Panc1 (cell line): ENCODE measurements at regions not wholly inside any gene's neighbourhood (a gene's known extent, or its start where the extent isn't known, plus 50 kb on each side); places are given as distances from the start of the nearest gene placed in this dataset.

Experiments
- ATAC-seq: fragments of 200-7000 bp; cut with Tn5 transposase; 2 replicates; pipeline ENCODE4 v1.9.1; 2020; ENCODE audit warnings: mild to moderate bottlenecking, moderate library complexity
- BruUV-seq: library from RNA; stranded (reverse); fragments of 400-500 nt; replicated peaks from 2 replicates; lab custom pipeline; 2021; lab: Mats Ljungman, UMichigan
- CTCF ChIA-PET: fragments of 300-600 bp; sonication (Branson Sonifier 250); formaldehyde crosslinking; loops from one replicate; lab custom pipeline; 2022; ENCODE audit warnings: antibody characterized with exemption; lab: Charles Lee
- POLR2A ChIA-PET: fragments of 300-600 bp; sonication (Branson Sonifier 250); formaldehyde crosslinking; loops from one replicate; lab custom pipeline; 2022; ENCODE audit warnings: antibody characterized with exemption; lab: Charles Lee
- DNase-seq: peaks from one replicate; pipeline ENCODE4 v3.0.0-alpha.2; 2010; ENCODE audit warnings: low read depth, low spot score
- H3K27ac ChIP-seq: 2 replicates; pipeline ENCODE4 v1.5.1; 2011; ENCODE audit warnings: mild to moderate bottlenecking, low read length, inconsistent platforms
- H3K27me3 ChIP-seq: fragments of 200-500 bp; sonication (Bioruptor generic); 2 replicates; pipeline ENCODE4 v1.6.0; 2014; ENCODE audit warnings: low read length, inconsistent platforms; ENCODE audit not compliant: control insufficient read depth, insufficient read depth
- H3K36me3 ChIP-seq: fragments of 200-500 bp; sonication (Bioruptor generic); 2 replicates; pipeline ENCODE4 v1.5.1; 2014; ENCODE audit warnings: inconsistent platforms, mild to moderate bottlenecking, low read length, moderate library complexity; ENCODE audit not compliant: control insufficient read depth, insufficient read depth
- H3K4me1 ChIP-seq: 2 replicates; pipeline ENCODE4 v1.5.1; 2011; ENCODE audit warnings: inconsistent platforms, mild to moderate bottlenecking, low read length, moderate library complexity; ENCODE audit not compliant: control insufficient read depth, insufficient read depth
- H3K4me3 ChIP-seq, 2 experiments: 2 replicates each; pipeline ENCODE4 v1.5.1; 2011 to 2012; ENCODE audit warnings: low read depth in 2 of 2, low read length in 2 of 2, mild to moderate bottlenecking in 2 of 2, inconsistent platforms in 1 of 2, moderate library complexity in 1 of 2
- H3K9me3 ChIP-seq: fragments of 200-500 bp; sonication (Bioruptor generic); 2 replicates; pipeline ENCODE4 v1.5.1; 2014; ENCODE audit warnings: low read depth, mild to moderate bottlenecking, inconsistent platforms, low read length, moderate library complexity; ENCODE audit not compliant: control insufficient read depth, insufficient read depth
- CTCF ChIP-seq: fragments of 450-650 bp; IDR thresholded peaks from 2 replicates; pipeline ENCODE4 v1.5.1; 2017; ENCODE audit warnings: mild to moderate bottlenecking
- POLR2AphosphoS5 ChIP-seq: IDR thresholded peaks from 2 replicates; pipeline ENCODE4 v1.6.1; 2012; ENCODE audit warnings: mild to moderate bottlenecking, low read depth, low read length, moderate library complexity
- SIN3A ChIP-seq: IDR thresholded peaks from 2 replicates; pipeline ENCODE4 v1.6.1; 2012; ENCODE audit warnings: low read depth, mild to moderate bottlenecking, low read length, moderate library complexity, borderline replicate concordance; ENCODE audit not compliant: insufficient read depth
- TCF7L2 ChIP-seq: IDR thresholded peaks from 2 replicates; pipeline ENCODE4 v1.6.1; 2011; ENCODE audit warnings: mild to moderate bottlenecking, low read depth, low read length, inconsistent platforms
- in situ Hi-C: cut with HindIII; loops from 2 replicates; pipeline ENCODE4 v1.10.0; 2016; ENCODE audit warnings: low sequenced_read_pairs, low pct_unique_long_range_greater_than_20kb
- intact Hi-C: fragments of 100-400 bp; cut with micrococcal nuclease; formaldehyde crosslinking; loops from one replicate; pipeline ENCODE4 v1.10.0; 2022; ENCODE audit not compliant: unreplicated experiment
- TF ChIP-seq, protein P1 (sequence below), 2 experiments: IDR thresholded peaks; 2 replicates each; pipeline ENCODE4 v1.6.1; 2011 to 2012; ENCODE audit warnings: low read depth in 2 of 2, control low read depth in 1 of 2, low read length in 1 of 2, mild to moderate bottlenecking in 1 of 2, moderate library complexity in 1 of 2; ENCODE audit not compliant: insufficient read depth in 1 of 2

GRCh38 chr1:217322834-217323233, 308.1 kb downstream of the GPATCH2 start:
- H3K27me3 ChIP-seq = no peaks in the 10 kb centered on the region
- in situ Hi-C loops (no loop called here), intact Hi-C loops (no loop called here)
- DNase-seq = no peak
- TF ChIP-seq POLR2AphosphoS5 (no peak), SIN3A (no peak), CTCF (no peak), TCF7L2 (no peak)
- TF ChIP-seq, protein P1, sequence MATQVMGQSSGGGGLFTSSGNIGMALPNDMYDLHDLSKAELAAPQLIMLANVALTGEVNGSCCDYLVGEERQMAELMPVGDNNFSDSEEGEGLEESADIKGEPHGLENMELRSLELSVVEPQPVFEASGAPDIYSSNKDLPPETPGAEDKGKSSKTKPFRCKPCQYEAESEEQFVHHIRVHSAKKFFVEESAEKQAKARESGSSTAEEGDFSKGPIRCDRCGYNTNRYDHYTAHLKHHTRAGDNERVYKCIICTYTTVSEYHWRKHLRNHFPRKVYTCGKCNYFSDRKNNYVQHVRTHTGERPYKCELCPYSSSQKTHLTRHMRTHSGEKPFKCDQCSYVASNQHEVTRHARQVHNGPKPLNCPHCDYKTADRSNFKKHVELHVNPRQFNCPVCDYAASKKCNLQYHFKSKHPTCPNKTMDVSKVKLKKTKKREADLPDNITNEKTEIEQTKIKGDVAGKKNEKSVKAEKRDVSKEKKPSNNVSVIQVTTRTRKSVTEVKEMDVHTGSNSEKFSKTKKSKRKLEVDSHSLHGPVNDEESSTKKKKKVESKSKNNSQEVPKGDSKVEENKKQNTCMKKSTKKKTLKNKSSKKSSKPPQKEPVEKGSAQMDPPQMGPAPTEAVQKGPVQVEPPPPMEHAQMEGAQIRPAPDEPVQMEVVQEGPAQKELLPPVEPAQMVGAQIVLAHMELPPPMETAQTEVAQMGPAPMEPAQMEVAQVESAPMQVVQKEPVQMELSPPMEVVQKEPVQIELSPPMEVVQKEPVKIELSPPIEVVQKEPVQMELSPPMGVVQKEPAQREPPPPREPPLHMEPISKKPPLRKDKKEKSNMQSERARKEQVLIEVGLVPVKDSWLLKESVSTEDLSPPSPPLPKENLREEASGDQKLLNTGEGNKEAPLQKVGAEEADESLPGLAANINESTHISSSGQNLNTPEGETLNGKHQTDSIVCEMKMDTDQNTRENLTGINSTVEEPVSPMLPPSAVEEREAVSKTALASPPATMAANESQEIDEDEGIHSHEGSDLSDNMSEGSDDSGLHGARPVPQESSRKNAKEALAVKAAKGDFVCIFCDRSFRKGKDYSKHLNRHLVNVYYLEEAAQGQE (IDR thresholded peaks at IDR 0.05; ENCODE audit: insufficient read depth in 1 of 2, low read depth in 2 of 2, low read length in 1 of 2) = no peak
- no peaks in the 10 kb centered on the region for H3K9me3 ChIP-seq
- POLR2A ChIA-PET = no interaction called here
- no TSS peak for BruUV-seq
- no peak overlapping the region for H3K27ac ChIP-seq
- CTCF ChIA-PET = no interaction called here
- H3K4me3 ChIP-seq = no peak overlapping the region
- H3K36me3 ChIP-seq = no peaks in the 10 kb centered on the region
- no peak for ATAC-seq
- H3K4me1 ChIP-seq = no peaks in the 10 kb centered on the region

DNA sequence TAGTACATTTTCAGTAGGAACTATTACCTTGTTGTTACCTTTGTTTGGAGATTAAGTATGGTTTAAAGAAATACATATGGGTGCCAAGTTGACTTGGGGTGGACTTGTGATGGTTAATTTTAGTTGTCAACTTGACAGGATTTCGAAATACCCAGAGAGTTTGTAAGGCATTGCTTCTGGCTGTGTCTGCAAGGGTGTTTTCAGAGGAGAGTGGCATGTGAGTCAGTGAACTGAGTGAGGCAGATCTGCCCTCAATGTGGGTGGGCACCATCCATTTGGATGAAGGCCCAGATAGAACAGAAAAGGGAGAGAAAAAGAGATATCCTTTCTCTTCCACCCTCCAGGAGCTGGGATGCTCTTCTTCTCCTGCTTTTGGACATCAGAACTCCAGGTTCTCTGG, 315.5 kb downstream of the GPATCH2 start:
- POLR2A ChIA-PET = no interaction called here
- Histone ChIP-seq H3K4me3 (no peak overlapping the region), H3K27ac (no peak overlapping the region), H3K4me1 (no peaks in the 10 kb centered on the region), H3K9me3 (no peaks in the 10 kb centered on the region), H3K27me3 (no peaks in the 10 kb centered on the region), H3K36me3 (no peaks in the 10 kb centered on the region)
- no peak for DNase-seq
- no TSS peak for BruUV-seq
- no peak for ATAC-seq
- in situ Hi-C loops (no loop called here), intact Hi-C loops (no loop called here)
- CTCF ChIA-PET = no interaction called here
- no peak for TF ChIP-seq TCF7L2
- no peak for TF ChIP-seq SIN3A
- TF ChIP-seq, protein P1 (IDR thresholded peaks at IDR 0.05; ENCODE audit: insufficient read depth in 1 of 2, low read depth in 2 of 2, low read length in 1 of 2) = no peak
- TF ChIP-seq POLR2AphosphoS5 = no peak
- no peak for TF ChIP-seq CTCF
